HG02852 (cell line): ENCODE measurements at regions not wholly inside any gene's neighbourhood (a gene's known extent, or its start where the extent isn't known, plus 50 kb on each side); places are given as distances from the start of the nearest gene placed in this dataset.
"Not testable (repeated sequence)": the region's sequence is repeated elsewhere in the genome, so short reads cannot be mapped to it uniquely, and the experiment has no call there.

Experiments
- ATAC-seq: cut with Tn5 transposase; IDR thresholded peaks from one replicate; pipeline ENCODE4 v1.9.1; 2021; ENCODE audit warnings: mild to moderate bottlenecking, moderate library complexity; ENCODE audit not compliant: unreplicated experiment

GRCh38 chr20:12564979-12565378 is 443.8 kb upstream of the SPTLC3 start:
- ATAC-seq, result no peak

DNA sequence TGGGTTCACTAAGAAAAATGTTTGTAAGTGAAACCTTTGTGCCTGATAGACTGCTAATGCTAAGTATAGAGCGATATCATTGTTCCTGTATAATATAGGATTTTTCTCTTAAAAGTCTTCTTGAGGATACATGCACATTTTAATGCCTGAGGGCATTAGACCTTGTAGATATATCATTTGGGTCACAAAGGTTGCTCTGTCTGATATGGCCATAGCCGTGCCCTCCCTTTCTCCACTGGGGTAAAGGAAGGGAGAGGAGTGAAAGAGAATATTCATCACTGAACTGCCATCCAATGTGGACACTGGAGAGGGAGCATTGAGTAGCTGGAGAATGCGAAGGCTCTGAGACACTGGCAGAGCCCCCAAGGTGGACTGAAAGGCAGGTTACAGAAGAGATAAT is 442.2 kb upstream of the SPTLC3 start:
- no peak for ATAC-seq

DNA sequence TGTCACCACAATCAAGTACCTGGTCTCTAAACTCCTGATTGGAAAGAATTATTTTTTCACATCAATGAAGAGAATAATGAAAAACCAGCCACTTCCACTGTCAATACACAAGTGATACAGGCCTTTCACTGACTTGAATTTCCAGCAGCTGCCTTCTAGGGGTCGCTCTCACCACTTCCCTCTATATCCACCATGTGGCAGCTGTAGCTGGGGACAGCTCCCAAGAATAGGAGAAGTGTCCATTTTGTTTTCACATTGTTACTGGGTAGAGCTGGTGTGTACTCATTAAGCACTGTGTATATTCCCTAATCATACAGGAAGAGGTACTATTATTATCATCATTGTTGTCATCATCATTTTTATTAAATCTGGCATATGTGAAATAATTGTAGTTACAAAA is 438.4 kb upstream of the SPTLC3 start:
- ATAC-seq, result no peak

- no peak for ATAC-seq
These were observed 435.3 kb upstream of the SPTLC3 start for GRCh38 chr20:12573442-12573841.

DNA sequence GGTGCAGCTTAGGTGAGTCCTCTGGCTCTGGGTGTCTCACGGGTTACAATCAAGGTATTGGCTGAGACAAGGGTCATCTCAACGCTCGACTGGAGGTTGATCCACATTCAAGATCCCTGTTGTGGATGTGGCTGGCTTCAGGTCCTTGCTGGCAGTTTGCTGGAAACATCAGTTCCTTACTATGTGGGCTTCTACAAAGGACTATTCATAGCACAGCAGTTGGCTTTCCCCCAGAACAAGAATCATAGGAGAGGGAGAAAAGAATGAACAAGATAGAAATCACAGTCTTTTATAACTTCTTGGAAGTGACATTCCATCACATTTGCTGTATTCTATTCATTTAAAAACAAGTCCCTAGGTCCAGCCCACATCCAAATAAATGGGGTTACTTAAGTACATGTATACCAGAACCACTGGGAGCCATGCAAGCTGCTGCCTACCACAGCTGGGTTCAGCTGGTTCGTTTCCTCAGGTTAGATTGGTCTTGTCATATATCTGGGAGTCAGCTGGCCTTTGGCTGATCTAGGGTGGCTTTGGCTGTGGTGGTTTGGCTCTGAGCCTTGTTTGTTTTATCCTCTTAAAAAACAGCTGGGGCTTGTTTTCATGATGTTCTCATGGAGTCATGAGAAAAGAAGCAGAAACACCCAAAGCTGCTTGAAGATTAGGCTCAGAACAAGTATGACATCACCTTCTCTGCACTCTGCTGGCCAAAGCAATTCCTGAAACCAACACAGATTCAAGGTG is 433.2 kb upstream of the SPTLC3 start:
- ATAC-seq, result no peak

- ATAC-seq, result no peak
These were observed 431.6 kb upstream of the SPTLC3 start for GRCh38 chr20:12577213-12577612.

- ATAC-seq, result no peak
These were observed 427.0 kb upstream of the SPTLC3 start for GRCh38 chr20:12581644-12582289.

DNA sequence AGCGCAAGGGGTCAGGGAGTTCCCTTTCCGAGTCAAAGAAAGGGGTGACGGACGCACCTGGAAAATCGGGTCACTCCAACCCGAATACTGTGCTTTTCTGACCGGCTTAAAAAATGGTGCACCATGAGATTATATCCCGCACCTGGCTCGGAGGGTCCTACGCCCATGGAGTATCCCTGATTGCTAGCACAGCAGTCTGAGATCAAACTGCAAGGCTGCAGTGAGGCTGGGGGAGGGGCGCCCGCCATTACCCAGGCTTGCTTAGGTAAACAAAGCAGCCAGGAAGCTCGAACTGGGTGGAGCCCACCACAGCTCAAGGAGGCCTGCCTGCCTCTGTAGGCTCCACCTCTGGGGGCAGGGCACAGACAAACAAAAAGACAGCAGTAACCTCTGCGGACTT is 426.1 kb upstream of the SPTLC3 start:
- ATAC-seq, result not testable (repeated sequence)

DNA sequence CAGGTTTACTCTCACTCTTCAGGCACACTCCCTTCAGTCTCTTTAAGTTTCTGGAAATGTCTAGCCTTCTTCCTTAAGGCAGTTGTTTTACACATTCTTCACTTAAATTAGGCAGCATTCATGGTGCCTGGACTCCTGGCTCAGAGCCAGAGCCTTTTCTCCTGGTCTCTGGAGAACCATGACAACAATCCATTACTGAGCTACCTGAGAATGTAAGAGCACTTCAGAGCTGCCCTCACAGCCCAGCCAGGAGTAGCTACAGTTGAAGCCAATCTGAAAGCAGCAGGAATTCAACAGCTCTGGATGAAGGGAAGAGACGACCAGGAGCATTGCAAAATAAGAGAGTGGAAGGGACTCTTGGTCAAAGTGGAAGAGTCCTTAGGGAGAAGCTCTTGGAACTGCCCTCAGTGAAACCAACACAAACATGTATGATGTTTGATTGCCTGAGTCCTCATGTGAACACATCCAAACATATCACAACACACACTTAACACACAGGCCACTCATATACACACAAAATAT is 416.8 kb upstream of the SPTLC3 start:
- no peak for ATAC-seq

DNA sequence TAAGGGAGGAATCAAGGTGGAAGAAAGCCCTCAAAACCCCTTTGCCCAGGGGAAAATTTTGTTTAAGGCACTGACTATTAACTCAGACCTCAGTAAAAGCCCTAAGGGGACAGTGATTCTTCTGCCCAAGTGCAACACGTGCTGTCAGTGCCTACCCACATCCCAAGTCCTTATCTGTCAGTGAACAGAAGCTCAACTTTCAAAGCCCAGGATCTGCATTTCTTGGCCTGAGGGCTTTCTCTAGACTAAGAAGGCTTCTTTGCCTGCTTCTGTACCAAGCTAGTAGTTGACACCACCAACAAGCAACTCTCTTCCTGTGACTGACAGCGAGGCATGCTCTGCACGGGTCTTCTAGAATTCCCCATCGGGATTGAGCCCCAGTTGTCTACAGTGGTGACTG is 416.0 kb upstream of the SPTLC3 start:
- ATAC-seq, result no peak

GRCh38 chr20:12593342-12593873 is 415.4 kb upstream of the SPTLC3 start:
- ATAC-seq, result no peak

- no peak for ATAC-seq
These were observed 414.2 kb upstream of the SPTLC3 start for GRCh38 chr20:12594410-12595088.

GRCh38 chr20:12595841-12596240 is 412.9 kb upstream of the SPTLC3 start:
- no peak for ATAC-seq

DNA sequence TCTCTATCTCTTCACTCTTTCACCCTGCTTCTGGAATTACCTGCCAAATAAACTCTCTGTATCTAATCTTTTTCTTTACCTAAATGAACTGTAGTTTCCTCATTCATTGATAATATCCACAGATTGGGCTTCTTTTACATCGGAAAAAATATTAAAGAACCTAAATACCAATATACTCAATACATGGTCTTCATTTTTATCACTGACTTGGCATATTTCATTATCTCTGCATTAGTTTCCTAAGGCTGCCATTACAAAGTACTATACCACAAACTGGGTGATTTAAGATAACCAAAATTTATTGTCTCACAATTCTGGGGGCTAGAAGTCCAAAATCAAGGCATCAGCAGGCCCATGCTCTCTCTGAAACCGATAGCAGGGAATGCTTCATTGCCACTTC is 411.9 kb upstream of the SPTLC3 start:
- ATAC-seq, result no peak

GRCh38 chr20:12597551-12597950 is 411.2 kb upstream of the SPTLC3 start:
- ATAC-seq, result no peak

DNA sequence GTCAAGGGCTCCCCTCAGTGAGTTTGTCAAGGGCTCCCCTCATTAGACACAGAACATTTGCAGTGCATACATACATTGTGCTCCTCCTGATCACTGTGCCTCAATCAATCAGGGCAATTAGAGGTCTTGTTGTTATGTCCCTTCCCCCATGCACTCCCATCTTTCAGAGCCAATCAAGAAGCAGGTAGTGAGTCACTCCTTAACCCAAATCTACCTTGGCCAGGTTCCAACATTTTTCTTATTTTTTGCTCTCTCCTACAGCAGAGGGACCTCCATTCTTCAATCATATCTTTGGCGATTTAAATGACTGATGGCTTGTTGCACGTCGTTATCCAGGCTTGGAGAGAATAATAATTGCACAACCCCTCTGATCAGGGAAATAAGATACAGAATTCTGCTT is 409.9 kb upstream of the SPTLC3 start:
- ATAC-seq, result no peak

DNA sequence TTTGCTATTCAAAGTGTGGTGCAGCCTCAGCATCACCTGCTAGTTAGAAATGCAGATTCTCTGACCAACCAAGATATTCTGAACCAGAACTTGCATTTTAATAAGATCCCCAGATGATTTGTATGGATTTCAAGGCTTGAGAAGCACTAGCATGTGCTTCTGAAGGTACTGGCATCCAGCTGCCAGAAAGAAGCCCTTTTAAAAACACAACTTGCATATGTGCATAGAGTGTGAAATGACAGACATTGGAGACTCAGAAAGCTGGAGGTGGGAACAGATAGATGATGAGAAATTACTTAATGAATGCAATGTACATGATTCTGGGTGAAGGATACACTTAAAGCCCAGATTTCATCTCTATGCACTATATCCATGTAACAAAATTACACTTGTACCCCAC is 409.3 kb upstream of the SPTLC3 start:
- ATAC-seq, result no peak

DNA sequence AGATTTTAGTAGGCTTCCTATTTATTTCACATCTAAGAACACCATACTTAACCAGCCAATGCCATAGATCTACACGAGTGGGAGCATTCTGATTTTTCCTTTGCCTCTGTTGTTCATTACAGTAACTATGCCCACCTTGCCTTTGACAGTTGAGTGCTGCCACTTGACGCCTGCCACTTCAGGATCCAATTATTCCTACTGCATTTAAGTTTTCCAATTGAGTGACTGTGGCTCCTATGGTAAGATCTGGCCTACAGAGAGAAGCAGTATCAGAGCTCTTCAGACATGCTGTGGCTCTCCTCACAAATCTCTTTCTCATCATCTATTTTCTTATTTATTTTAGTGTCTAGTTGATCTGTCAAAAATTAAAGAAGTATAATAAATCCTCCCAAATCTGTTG is 403.0 kb upstream of the SPTLC3 start:
- no peak for ATAC-seq

DNA sequence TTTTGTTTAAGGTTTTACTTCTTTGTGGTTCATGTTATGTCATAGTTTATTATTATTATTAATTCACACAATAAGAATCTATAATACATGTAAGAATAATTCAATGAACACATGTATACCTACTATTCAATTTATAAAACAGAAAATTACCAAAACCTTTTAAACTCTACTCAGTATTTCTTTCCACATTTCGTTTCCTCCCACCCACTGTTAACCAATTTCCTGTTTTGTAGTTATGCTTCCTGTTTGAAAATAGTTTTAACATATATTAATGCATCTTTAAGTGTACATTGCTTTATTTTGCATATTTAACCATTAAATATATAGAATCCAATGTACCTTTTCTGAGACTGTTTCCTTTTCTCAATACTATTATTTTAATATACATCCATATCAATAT is 397.9 kb upstream of the SPTLC3 start:
- no peak for ATAC-seq

- ATAC-seq, result no peak
These were observed 394.0 kb upstream of the SPTLC3 start for GRCh38 chr20:12614764-12615163.

- no peak for ATAC-seq
These were observed 391.7 kb upstream of the SPTLC3 start for GRCh38 chr20:12617076-12617475.

- no peak for ATAC-seq
These were observed 384.9 kb upstream of the SPTLC3 start for GRCh38 chr20:12623870-12624269.
